Endothelial cell of umbilical vein (primary cell): ENCODE measurements at regions not wholly inside any gene's neighbourhood (a gene's known extent, or its start where the extent isn't known, plus 50 kb on each side); places are given as distances from the start of the nearest gene placed in this dataset.

Experiments used
- BruUV-seq: library from RNA; stranded (reverse); fragments of 400-500 nt; replicated peaks from 2 replicates; lab custom pipeline; 2021; lab: Mats Ljungman, UMichigan
- CTCF ChIA-PET: fragments of 300-600, 350-600 bp; sonication (Branson Sonifier 250); formaldehyde crosslinking; loops from one replicate; lab custom pipeline; 2021; ENCODE audit warnings: antibody characterized with exemption, inconsistent platforms; lab: Charles Lee
- POLR2A ChIA-PET: fragments of 300-600, 350-600 bp; sonication (Branson Sonifier 250); formaldehyde crosslinking; loops from one replicate; lab custom pipeline; 2021; ENCODE audit warnings: antibody characterized with exemption, inconsistent platforms; lab: Charles Lee
- DNase-seq: peaks from one replicate; pipeline ENCODE4 v3.0.0-alpha.2; 2011; ENCODE audit warnings: low read depth, low spot score
- FAIRE-seq: peaks from 2 replicates; lab custom pipeline; 2011; peaks lifted over from hg19 to GRCh38; lab: Jason Lieb, UNC
- H2AFZ ChIP-seq: 2 replicates; pipeline ENCODE4 v1.6.0; 2012; ENCODE audit warnings: low read depth, low read length, control low read depth, inconsistent platforms
- H3K27ac ChIP-seq: 2 replicates; pipeline ENCODE4 v1.5.1; 2011; ENCODE audit warnings: low read depth, mild to moderate bottlenecking, control low read depth, low read length, moderate library complexity; ENCODE audit not compliant: insufficient read depth
- H3K27me3 ChIP-seq, 2 experiments: 2 replicates each; pipeline versions ENCODE4 v1.6.0 to v1.6.1; 2011; ENCODE audit warnings: low read length in 2 of 2, mixed read lengths in 1 of 2; ENCODE audit not compliant: control insufficient read depth in 2 of 2, insufficient read depth in 2 of 2
- H3K36me3 ChIP-seq, 2 experiments: 2 replicates in 1 of 2; 3 replicates in 1 of 2; pipeline ENCODE4 v1.5.1; 2011; ENCODE audit warnings: low read length in 2 of 2, mild to moderate bottlenecking in 1 of 2, moderate library complexity in 1 of 2; ENCODE audit not compliant: control insufficient read depth in 2 of 2, insufficient read depth in 2 of 2; ENCODE audit errors: extremely low read depth in 1 of 2
- H3K4me1 ChIP-seq: 3 replicates; pipeline ENCODE4 v1.5.1; 2011; ENCODE audit warnings: mild to moderate bottlenecking, low read length; ENCODE audit not compliant: control insufficient read depth, insufficient read depth; ENCODE audit errors: extremely low read depth
- H3K4me2 ChIP-seq: 2 replicates; pipeline ENCODE4 v1.6.1; 2011; ENCODE audit warnings: low read length, control low read depth, mixed read lengths; ENCODE audit not compliant: insufficient read depth
- H3K4me3 ChIP-seq, 3 experiments: fragments of 200-600 bp in 1 of 3; sonication (generic), shearing (Covaris generic) in 1 of 3; replicated peaks in 1 of 3; 2 replicates each; pipeline ENCODE4 v1.5.1; 2011 to 2016; ENCODE audit warnings: control low read depth in 3 of 3, low read length in 3 of 3, mild to moderate bottlenecking in 2 of 3, inconsistent platforms in 1 of 3, low read depth in 1 of 3, moderate library complexity in 1 of 3; ENCODE audit not compliant: insufficient read depth in 1 of 3
- H3K79me2 ChIP-seq: 2 replicates; pipeline ENCODE4 v1.6.0; 2012; ENCODE audit warnings: low read length, inconsistent platforms; ENCODE audit not compliant: control insufficient read depth, insufficient read depth
- H3K9ac ChIP-seq: replicated peaks from 2 replicates; pipeline ENCODE3; 2011; ENCODE audit warnings: low read length, control low read depth; ENCODE audit not compliant: insufficient read depth; ENCODE audit errors: extremely low read depth
- H3K9me1 ChIP-seq: replicated peaks from 3 replicates; pipeline ENCODE4 v1.6.0; 2011; ENCODE audit warnings: mild to moderate bottlenecking, low read length; ENCODE audit not compliant: control insufficient read depth, insufficient read depth; ENCODE audit errors: extremely low read depth
- H3K9me3 ChIP-seq: replicated peaks from 2 replicates; pipeline ENCODE4 v1.5.1; 2012; ENCODE audit warnings: low read length, inconsistent platforms; ENCODE audit not compliant: control insufficient read depth, insufficient read depth
- H4K20me1 ChIP-seq: replicated peaks from 2 replicates; pipeline ENCODE3; 2011; ENCODE audit warnings: mild to moderate bottlenecking, low read length; ENCODE audit not compliant: control insufficient read depth, insufficient read depth; ENCODE audit errors: extremely low read depth
- CTCF ChIP-seq, 2 donors: IDR thresholded peaks; 1 replicate in 1 of 2; 2 replicates in 1 of 2; pipeline ENCODE4 v1.5.1; 2011; ENCODE audit warnings: low read length in 2 of 2, mild to moderate bottlenecking in 2 of 2, moderate library complexity in 2 of 2, control low read depth in 1 of 2, inconsistent platforms in 1 of 2, low read depth in 1 of 2; ENCODE audit not compliant: insufficient read depth in 1 of 2; ENCODE audit errors: extremely low read depth in 1 of 2
- EZH2 ChIP-seq: IDR thresholded peaks from 2 replicates; pipeline ENCODE4 v1.6.1; 2012; ENCODE audit warnings: borderline replicate concordance, low read depth, mild to moderate bottlenecking, moderate library complexity, low read length, inconsistent platforms; ENCODE audit not compliant: severe bottlenecking
- FOS ChIP-seq: IDR thresholded peaks from 2 replicates; pipeline ENCODE4 v1.6.1; 2011; ENCODE audit warnings: mild to moderate bottlenecking, low read length, moderate library complexity, borderline replicate concordance; ENCODE audit not compliant: insufficient read depth
- GATA2 ChIP-seq: IDR thresholded peaks from 2 replicates; pipeline ENCODE4 v1.7.0; 2011; ENCODE audit warnings: low read depth, mild to moderate bottlenecking, moderate library complexity, mixed read lengths, low read length; ENCODE audit not compliant: insufficient read length, insufficient read depth
- JUN ChIP-seq: IDR thresholded peaks from 2 replicates; pipeline ENCODE4 v1.6.1; 2011; ENCODE audit warnings: borderline replicate concordance, low read depth; ENCODE audit not compliant: insufficient read length, insufficient read depth
- MAX ChIP-seq: IDR thresholded peaks from 2 replicates; pipeline ENCODE4 v1.6.1; 2011; ENCODE audit not compliant: insufficient read depth, insufficient read length
- MYC ChIP-seq: IDR thresholded peaks from one replicate; pipeline ENCODE4 v1.6.1; 2011; ENCODE audit warnings: mild to moderate bottlenecking, low read depth, low read length
- POLR2A ChIP-seq: IDR thresholded peaks from 2 replicates; pipeline ENCODE4 v1.6.1; 2012; ENCODE audit warnings: low read depth, mild to moderate bottlenecking, control low read depth, low read length
- POLR2AphosphoS5 ChIP-seq: IDR thresholded peaks from 2 replicates; pipeline ENCODE4 v1.6.1; 2012; ENCODE audit warnings: low read depth, mild to moderate bottlenecking, control low read depth, low read length, moderate library complexity; ENCODE audit not compliant: insufficient read depth
- dilution Hi-C: fragments of 300-500 bp; cut with MboI; formaldehyde crosslinking; loops from one replicate; pipeline ENCODE4 v1.15.0; 2019; ENCODE audit warnings: low sequenced_read_pairs; ENCODE audit not compliant: extremely low pct_ligation_motif_present
- intact Hi-C: fragments of 100-400 bp; cut with micrococcal nuclease; formaldehyde crosslinking; loops from one replicate; pipeline ENCODE4 v1.10.0; 2022

GRCh38 chr18:78766651-78767533 lies 212.7 kb upstream of the SALL3 start:
- dilution Hi-C loops (no loop called here), intact Hi-C loops (no loop called here)
- FAIRE-seq, result no peak
- no TSS peak for BruUV-seq
- Histone ChIP-seq H3K9me1 (no peaks in the 10 kb centered on the region), H3K4me3 (no peak overlapping the region), H4K20me1 (no peaks in the 10 kb centered on the region), H3K9ac (no peak overlapping the region), H3K27me3 (no peaks in the 10 kb centered on the region), H3K36me3 (no peaks in the 10 kb centered on the region), H2AFZ (no peak overlapping the region), H3K79me2 (no peaks in the 10 kb centered on the region), H3K4me1 (no peaks in the 10 kb centered on the region), H3K27ac (no peak overlapping the region), H3K9me3 (peaks cover 8% of the 10 kb centered on the region), H3K4me2 (no peak overlapping the region)
- TF ChIP-seq CTCF (IDR thresholded peaks at IDR 0.05; ENCODE audit: extremely low read depth in 1 of 2, insufficient read depth in 1 of 2, low read depth in 1 of 2, low read length in 2 of 2), result no peak
- no peak for TF ChIP-seq GATA2
- ChIA-PET CTCF (no interaction called here), POLR2A (no interaction called here)
- DNase-seq, result no peak

- no peaks in the 10 kb centered on the region for H3K4me1 ChIP-seq
- no peak overlapping the region for H3K9ac ChIP-seq
- no peaks in the 10 kb centered on the region for H3K9me1 ChIP-seq
- H4K20me1 ChIP-seq, result no peaks in the 10 kb centered on the region
- dilution Hi-C loops (no loop called here), intact Hi-C loops (no loop called here)
- ChIA-PET CTCF (no interaction called here), POLR2A (no interaction called here)
- H3K4me3 ChIP-seq, result no peak overlapping the region
- H3K27ac ChIP-seq, result no peak overlapping the region
- FAIRE-seq (no peak), DNase-seq (no peak)
- no peaks in the 10 kb centered on the region for H3K79me2 ChIP-seq
- no peaks in the 10 kb centered on the region for H3K27me3 ChIP-seq
- H3K9me3 ChIP-seq, result peaks cover 8% of the 10 kb centered on the region
- no peak overlapping the region for H2AFZ ChIP-seq
- TF ChIP-seq GATA2, result no peak
- no peak for TF ChIP-seq FOS
- TF ChIP-seq CTCF (IDR thresholded peaks at IDR 0.05; ENCODE audit: extremely low read depth in 1 of 2, insufficient read depth in 1 of 2, low read depth in 1 of 2, low read length in 2 of 2), result no peak
- no peak for TF ChIP-seq MYC
- no peak for TF ChIP-seq EZH2
- TF ChIP-seq POLR2AphosphoS5, result no peak
- TF ChIP-seq MAX, result no peak
- TF ChIP-seq JUN, result no peak
- TF ChIP-seq POLR2A, result no peak
- no peaks in the 10 kb centered on the region for H3K36me3 ChIP-seq
- H3K4me2 ChIP-seq, result no peak overlapping the region
- no TSS peak for BruUV-seq
Observed at GRCh38 chr18:78767648-78768071, 212.0 kb upstream of the SALL3 start.
